NAMALWA (cell line): ENCODE measurements at regions not wholly inside any gene's neighbourhood (a gene's known extent, or its start where the extent isn't known, plus 50 kb on each side); places are given as distances from the start of the nearest gene placed in this dataset.
"Not testable (repeated sequence)": the region's sequence is repeated elsewhere in the genome, so short reads cannot be mapped to it uniquely, and the experiment has no call there.

Experiments
- DNase-seq: peaks from one replicate; pipeline ENCODE4 v3.0.0-alpha.2; 2015; ENCODE audit warnings: low spot score

DNA sequence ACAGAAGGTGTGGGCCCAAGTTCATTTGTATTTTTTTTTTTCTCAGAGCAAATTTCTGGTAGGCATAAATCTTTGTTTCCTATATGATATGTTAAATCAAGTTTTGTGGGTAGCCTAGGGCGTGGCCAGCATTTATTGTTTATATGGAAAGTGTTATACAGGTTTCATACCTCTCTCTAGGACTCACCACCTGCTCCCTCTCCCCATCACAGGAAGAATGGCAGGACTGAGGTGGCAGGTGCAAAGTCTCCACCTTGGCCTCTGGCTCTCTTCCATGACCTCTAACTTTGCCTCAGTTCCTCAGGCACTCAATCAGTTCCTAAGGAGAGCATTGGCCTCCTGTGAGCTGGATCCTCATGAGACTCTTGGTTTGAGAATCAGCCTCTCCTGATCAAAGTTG, 172.3 kb upstream of the TSC22D1 start:
- no peak for DNase-seq

DNA sequence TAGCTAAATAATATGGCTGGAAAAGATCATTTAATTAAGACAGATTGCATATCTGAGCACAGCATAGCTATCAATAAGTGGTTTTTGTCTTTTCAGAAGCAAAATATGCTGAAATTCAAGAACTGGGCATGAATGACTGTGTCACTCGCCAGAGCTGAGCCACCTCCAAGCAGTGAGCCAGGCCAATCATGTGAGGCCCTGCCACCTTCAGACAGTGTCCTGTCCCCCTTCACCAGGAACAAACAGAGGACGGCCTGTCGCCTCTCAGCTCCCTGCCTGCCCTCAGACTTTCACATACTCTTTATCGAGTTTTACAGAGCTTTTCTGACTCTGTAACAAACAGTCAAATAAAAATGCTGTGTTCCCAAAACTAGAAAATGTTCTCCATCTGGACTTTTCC, 171.0 kb upstream of the TSC22D1 start:
- DNase-seq: no peak

DNA sequence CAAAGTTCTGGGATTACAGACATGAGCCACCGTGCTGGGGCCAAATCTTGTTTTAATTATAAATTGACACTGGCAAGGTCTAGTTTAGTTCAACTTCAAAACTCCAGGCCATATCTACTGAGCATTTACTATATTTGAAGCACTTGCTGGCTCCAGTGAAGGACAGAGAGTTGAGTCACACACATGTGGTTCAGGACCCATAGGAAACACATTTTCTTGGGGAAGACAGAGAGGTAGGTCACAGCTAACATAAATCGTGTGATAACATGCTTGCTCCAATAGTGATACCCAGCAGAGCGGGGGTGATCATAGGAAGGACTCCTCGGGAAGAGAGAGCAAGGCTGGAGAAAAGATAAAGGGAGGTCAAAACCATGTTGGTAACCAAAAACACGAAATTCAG, 170.6 kb upstream of the TSC22D1 start:
- no peak for DNase-seq

DNA sequence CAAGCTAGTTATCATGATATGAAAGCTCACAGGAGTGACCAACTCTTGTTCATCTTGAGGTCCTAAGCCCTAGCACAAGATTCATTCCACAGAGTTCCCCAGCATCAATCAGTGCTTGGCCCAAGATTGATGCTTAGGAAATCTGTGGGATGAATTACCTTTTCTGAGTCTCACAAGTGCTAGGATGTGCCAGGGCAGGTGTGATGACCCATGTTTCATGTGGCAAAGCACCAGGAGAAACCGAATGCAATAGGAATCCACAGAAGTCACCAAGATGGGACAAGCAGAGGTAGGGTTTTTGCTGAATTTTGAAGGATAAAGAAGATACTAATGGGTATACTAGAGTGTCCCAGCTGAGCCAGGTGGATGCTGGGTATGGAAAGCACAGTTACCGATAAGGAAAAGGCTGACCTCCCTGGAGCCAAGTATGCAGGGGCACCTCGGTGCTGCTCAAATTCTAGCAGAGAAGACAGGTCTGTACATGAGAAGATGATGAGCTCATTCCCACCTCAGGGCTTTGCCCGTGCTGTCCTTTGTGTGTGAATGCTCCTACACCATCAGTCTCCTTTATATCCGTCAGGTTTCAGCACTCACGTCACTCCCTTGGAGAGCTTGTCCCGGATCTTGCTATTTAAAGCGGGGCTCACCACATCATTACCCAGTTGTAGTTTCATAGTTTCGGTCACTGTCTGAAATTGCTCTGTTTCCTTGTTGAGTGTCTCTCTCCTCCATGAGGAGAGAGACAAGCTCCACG, 168.9 kb upstream of the TSC22D1 start:
- no peak for DNase-seq

DNA sequence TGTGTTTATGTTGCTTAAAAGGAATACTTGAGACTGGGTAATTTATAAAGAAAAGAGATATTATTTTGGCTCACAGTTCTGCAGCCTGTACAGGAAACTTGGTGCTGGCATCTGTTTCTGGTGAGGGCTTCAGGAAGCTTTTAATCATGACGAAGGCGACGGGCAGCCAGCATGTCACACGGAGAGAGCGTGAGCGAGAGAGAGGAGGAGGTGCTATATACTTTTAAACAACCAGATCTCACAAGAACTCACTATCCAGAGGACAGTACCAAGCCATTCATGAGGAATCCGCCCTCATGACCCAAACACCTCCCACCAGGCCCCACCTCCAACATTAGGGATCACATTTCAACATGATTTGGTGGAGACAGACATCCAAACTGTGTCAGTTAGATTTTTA, 163.4 kb upstream of the TSC22D1 start:
- DNase-seq: no peak

DNA sequence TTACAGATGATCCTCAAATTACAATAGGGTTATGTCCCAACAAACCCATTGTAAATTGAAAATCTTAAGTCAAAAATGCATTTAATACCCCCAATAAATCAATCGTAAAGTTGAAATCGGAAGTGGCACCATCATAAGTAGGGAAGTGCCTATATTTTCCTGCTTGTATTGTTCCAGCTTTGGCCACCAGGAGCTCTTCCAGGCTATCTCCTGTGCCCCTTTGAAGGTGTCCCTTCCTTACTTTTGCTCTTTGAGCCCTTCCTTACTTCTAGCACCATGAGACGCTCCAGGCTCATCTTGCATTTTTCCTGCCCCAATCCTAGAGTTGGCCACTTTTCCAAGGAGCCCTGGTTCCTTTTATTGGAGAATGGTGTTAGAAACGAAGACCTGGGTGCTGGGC, 163.0 kb upstream of the TSC22D1 start:
- no peak for DNase-seq

DNA sequence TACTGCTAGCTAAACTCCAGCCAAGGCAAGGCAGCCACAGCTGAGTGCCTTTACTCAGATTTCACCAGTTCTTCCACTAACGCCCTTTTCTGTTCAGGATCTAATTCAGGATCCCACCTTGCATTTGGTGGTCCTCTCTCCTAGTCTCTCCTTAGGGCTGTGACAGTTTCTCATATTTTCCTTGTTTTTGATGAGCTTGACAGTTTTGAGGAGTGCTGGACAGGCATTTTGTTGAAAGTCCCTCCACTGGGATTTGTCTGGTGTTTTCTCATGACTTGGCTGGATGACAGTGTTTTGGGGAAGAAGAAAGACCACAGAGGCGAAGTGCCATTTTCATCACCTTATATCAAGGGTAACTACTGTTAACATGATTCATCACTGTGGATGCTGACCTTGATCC, 162.3 kb upstream of the TSC22D1 start:
- no peak for DNase-seq

DNA sequence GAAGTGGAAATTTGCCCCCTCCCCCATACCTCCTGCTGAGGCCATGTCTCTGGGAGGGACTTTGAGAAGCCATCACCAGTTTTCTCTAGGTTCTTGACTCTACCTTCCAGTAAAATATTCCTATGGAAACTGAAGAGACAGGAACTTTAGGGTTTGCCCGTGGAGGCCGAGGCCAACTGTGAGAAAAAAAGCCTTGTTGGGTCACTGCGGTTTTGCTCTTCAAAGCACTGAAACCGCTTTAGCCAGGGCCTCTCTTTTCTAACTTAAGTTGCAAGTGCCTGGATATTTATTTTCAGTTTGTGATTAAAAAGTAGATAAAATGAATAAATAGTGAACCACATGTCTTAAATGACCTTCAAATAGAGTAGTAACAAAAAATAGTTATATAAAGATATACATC, 159.7 kb upstream of the TSC22D1 start:
- no peak for DNase-seq

DNA sequence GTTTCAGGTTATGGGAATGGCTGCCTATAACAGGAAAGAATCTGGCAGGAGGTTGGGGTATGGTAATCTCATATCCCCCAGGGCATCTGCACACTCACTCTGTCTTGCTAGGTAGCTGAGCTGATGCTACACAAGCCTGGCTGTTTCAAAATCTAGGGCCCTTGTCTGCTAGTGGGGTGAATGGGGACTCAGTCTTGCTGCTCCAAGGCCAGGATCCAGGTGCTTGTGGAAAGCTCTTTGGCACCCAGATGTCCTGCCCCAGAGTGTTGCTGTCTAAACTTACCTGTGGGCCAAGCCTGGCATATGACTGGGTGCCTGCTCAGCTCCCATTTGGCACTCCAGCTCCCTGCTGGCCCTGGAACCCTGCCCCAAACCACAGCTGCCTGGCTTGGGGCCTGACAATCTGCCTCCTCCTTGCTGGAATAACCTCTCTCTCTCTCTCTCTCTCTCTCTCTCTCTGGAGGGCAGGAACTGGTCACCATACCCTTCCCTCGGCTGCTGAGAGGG, 158.1 kb upstream of the TSC22D1 start:
- no peak for DNase-seq

DNA sequence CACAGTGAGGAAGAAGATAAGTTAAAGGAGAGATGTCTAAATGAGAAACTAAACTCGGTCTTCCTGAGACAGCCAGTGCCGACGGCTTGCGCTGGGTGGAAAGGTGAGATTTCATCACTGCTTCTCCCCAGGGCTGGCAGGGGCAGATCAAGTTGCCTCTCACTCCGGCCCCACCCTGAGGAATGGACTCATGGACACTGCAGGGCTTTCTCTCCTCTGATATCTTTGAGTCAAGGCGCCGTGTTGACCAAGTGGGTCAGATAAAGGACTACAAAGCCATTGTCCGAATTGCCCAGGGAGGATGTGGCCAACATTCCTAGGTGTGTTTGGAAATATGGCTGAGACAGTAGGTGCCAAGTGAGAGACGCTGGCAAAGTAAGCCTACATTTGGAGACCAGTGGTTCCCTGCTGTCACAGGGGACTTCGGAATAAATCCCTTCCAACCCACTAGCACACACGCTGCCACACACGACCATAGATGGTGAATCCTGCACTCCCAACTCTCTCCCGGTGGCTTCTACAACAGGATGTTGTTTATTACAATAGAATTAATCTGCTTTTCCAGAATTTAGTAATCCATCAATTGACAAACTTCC, 156.5 kb upstream of the TSC22D1 start:
- DNase-seq: no peak

DNA sequence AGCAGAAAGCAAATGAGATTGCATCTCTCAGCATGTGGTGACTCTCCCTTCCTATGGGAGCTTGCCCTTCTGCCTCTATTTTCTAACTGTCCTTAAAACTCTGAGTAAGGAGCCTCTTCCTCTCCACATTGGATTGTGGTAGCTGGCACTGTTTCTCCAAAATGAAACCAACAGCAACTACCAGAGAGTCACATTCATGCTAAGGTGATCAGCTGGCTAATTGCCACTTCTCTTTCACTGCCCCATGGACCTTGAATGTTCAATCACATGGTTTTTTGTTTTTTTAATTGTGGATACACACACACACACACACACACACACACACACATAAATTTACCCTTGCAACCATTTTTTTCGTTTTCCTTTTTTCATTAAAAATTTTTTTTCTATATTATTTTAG, 154.7 kb upstream of the TSC22D1 start:
- no peak for DNase-seq

DNA sequence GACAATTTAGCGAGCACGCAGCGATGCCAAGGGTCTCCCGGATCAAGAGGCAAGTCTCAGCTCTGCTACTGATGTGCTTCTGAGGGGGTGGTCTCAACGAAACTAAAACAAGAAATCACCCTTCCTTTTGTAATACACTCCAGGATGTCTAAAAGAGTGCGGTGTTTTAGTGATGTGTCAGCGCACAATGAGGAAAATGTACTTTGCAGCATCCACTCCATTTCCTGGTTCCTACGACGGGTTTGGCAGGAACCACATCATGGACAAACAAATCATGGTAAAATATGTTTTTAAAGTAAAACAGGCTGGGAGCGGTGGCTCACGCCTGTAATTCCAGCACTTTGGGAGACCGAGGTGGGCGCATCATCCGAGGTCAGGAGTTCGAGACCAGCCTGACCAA, 154.0 kb upstream of the TSC22D1 start:
- DNase-seq: no peak

DNA sequence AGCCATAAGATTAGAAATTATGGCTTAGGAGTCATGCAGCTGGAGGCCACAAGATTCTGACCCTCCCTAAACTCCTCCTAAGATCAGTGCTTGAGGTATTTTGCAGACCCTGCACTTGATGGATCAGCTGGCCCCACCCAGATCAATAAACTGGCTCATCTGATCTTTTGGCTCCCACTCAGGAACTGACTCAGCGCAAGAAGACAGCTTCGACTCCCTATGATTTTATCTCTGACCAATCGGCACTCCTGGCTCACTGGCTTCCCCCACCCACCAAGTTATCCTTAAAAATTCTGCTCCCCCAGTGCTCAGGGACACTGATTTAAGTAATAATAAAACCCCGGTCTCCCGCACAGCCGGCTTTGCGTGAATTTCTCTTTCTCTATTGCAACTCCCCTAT, 151.5 kb upstream of the TSC22D1 start:
- DNase-seq: not testable (repeated sequence)

DNA sequence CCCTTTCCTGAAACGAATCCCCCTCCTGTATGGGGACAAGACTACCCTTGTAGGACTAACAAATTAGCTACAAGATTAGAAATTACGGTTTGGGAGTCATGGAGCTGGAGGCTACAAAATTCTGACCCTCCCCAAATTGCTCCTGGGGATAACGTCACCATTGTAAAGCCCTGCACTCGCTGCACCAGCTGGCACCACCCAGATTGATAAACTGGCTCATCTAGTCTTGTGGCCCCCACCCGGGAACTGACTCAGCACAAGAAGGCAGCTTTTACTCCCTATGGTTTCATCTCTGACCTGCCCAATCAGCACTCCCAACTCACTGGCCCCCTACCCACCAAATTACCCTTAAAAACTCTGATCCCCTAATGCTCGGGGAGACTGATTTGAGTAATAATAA, 150.6 kb upstream of the TSC22D1 start:
- DNase-seq: no peak

DNA sequence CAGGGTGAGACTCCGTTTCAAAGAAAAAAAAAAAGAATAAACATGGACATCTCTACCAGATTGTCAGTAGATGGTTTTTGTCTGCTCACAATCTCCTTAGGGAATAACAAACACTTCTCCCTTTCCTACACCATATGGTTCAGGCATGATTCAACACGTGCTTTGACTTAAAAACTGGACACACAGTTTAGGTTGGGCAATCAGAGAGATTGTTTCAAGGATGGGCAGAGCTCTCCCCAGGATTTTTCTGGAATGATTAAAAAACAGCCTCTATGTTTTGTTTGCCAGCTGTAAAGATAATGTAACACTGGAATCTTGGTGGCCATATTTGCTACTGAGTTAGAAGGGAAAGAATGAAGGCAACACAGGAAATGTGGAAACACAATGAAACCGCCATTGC, 150.1 kb upstream of the TSC22D1 start:
- no peak for DNase-seq

DNA sequence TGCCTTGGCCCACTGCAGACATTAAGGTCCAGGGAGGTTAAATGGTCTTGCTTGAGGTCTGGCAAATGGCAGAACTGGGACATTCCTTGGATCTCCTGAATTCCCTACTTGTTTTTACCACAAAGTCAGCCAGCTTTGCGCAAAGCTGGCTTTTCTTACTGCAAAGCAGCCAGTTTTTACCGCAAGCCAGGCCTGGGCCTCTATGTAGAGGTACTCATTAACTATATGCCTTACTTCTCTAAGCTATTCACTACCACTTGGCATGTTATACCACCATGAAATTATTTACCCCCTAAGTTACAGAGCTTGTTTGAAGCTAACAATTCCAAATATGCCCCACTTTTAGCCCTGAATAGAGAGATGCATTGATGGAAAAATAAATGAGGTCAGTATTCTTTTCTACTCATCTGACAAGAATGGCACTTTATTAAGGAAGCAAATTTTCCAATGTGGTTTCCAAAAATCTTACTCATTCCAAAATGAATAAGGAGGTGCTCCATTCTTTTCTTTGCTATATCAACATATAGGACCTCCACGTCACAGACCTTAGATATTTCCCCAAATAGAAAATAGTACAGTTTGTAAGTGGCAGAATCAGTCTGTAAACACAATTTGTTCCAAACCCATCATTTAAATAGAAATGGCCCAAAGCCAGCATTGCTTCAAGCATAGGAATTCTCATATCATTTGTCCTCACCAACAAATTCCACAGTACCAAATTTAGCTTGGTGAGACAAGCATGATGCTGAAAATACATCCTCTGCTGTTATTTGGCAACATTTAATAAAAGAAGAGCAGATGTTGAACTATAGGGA, 143.9 kb upstream of the TSC22D1 start:
- no peak for DNase-seq

DNA sequence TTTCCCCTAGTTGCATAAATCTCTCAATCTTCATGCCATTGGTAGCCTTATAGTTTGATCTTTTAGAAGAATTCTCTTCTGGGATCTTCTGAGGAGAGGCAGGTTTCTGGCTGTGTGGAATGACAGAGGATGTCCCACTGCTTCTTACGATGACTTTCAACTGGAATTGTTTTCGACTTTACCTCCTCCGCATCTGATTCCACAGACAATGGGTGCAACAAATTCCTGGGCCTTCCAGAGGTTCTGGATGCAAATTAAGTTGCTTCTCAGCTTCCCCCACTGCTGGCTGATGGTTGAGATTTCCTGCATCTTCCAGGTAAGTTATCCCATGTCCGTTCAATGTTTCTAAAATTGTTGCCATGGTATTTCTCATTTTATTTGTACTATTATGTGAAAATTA, 142.3 kb upstream of the TSC22D1 start:
- DNase-seq: no peak

DNA sequence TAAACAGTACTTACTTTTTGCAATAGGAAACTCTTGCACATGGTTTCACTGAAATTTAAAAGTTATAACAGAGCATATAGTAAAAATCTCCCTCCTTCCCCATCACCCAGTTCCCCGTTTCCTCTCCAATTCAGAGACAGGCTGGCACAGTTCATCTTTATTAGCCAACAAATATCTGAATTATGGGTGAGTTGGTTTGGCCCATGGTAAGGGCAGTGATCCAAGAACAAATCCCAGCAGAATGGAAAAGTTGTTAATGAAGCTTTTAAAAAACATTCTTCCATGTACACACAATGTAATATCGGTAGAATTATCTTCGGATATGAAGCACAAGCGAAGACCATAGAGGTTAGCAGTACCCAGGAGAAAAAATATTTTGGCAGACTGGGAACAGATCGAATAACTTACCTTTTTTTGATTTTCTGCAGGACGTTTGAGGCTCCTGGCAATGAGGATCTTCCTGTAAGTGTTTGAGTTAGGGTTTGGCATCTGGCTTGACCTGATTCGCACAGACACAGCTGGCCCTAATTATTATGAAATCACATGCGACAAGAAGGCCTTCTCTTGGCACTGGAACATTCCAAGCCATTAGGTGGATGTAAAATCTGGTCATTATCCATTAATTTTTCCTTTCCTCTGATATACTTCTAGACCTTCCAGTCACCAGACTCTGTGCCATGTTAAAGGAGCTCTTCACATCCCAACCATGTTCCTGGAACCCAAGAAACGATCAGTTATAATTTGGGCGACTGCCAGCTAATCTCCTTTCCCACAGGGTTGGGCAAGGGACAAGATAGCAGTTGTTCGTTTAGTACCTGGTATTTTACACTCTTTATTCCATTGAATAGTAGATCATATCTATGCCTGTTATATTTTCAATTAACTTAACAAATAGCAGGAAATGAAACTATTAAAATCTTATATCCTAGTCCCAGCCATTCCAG, 139.4 kb upstream of the TSC22D1 start:
- no peak for DNase-seq

DNA sequence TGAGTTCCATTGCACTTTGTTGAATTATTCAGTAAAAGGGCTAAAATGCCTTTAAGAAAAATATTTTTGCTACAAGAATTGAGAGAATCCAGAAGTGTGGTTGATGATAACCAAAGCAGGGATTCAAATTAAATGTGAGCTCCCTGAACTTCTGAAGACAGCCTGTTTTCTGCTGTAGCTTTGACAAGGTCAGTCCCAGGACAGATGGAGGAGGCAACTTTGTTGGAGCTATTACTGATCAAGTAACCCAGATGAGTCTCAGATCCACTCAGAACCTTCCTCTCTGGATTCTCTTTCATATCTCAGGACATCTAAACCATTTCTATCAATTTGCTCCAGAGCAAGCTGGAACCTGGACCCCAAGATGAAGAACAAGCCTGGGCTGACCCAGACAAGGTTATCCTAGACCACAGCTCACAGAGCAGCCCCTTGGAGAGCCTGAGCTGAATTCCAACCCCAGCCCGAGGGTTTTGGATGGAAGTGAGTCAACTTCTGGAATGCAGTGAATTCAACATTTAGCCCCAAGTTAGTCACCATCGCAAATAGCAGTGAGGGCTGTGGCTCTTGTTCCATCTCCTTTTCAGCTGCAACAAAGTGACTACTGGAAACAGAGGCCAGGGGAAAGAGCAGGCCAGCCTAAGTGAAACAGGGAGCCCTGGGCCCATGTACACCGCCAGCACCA, 137.8 kb upstream of the TSC22D1 start:
- DNase-seq: no peak

DNA sequence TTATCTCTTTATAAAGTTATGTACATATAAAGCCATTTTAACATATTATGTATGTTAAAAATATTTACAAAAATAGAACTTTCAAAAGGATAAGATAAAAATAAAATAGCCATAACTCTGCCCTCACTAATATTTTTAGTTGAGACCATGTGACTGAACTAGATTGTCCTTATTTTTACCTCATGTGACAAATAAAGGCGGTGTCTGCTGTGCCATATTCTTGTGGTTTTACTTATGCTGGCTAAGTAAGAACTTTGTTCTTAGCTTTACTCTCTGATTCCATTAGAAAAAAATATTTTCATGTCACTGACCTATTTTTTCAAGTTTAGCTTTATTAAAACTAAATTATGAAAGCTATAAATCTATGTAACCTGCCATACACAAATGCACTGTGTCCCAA, 135.6 kb upstream of the TSC22D1 start:
- DNase-seq: no peak

DNA sequence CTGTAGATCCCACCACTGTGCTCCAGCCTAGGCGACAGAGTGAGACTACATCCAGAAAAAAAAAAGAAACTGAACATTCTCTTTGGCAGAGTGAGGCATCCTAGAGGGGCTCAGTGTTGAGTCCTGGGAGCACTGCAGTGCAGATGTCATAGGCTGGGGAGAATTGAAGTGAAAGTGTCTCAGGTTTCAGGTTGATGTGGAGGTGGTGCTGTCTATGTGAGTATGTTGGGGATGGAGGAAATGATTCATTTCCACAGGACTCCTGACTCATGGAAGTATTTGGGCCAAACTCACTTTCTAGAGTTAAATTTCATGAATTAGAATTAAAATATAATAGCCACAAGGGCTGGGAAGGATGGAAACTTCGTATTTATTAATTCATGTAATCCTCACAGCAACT, 134.4 kb upstream of the TSC22D1 start:
- DNase-seq: no peak
